HG03520 (cell line): ENCODE measurements at regions not wholly inside any gene's neighbourhood (a gene's known extent, or its start where the extent isn't known, plus 50 kb on each side); places are given as distances from the start of the nearest gene placed in this dataset.
A peak's percentile ranks its signal among the peaks of the same experiment; 100 is the strongest.

Source experiments
- ATAC-seq: cut with Tn5 transposase; IDR thresholded peaks from one replicate; pipeline ENCODE4 v1.9.1; 2021; ENCODE audit warnings: mild to moderate bottlenecking, moderate library complexity; ENCODE audit not compliant: unreplicated experiment

- ATAC-seq = no peak
Measured at GRCh38 chr7:88442413-88442812, 135.7 kb upstream of the STEAP4 start.

- peak; percentile 53 for ATAC-seq
Measured at GRCh38 chr7:88437132-88437531, 130.4 kb upstream of the STEAP4 start.

- no peak for ATAC-seq
Measured at GRCh38 chr7:88432301-88432700, 125.6 kb upstream of the STEAP4 start.

- ATAC-seq = no peak
Measured at GRCh38 chr7:88431882-88432281, 125.2 kb upstream of the STEAP4 start.

GRCh38 chr7:88429382-88429781 lies 122.7 kb upstream of the STEAP4 start:
- ATAC-seq = peak; percentile 54

GRCh38 chr7:88402529-88402928 lies 95.8 kb upstream of the STEAP4 start:
- ATAC-seq = no peak

GRCh38 chr7:88401009-88401623 lies 94.4 kb upstream of the STEAP4 start:
- peak; percentile 38 for ATAC-seq

GRCh38 chr7:88399696-88400240 lies 93.1 kb upstream of the STEAP4 start:
- no peak for ATAC-seq

- no peak for ATAC-seq
Measured at GRCh38 chr7:88399036-88399435, 92.3 kb upstream of the STEAP4 start.

- no peak for ATAC-seq
Measured at GRCh38 chr7:88398459-88398858, 91.8 kb upstream of the STEAP4 start.

GRCh38 chr7:88396948-88397322 lies 90.2 kb upstream of the STEAP4 start:
- ATAC-seq = peak; percentile 42

GRCh38 chr7:88396295-88396947 lies 89.7 kb upstream of the STEAP4 start:
- peak; percentile 77 for ATAC-seq

- ATAC-seq = no peak
Measured at GRCh38 chr7:88395715-88396114, 89.0 kb upstream of the STEAP4 start.

- ATAC-seq = no peak
Measured at GRCh38 chr7:88391247-88391646, 84.6 kb upstream of the STEAP4 start.

- ATAC-seq = no peak
Measured at GRCh38 chr7:88387368-88387767, 80.7 kb upstream of the STEAP4 start.

- ATAC-seq = no peak
Measured at GRCh38 chr7:88386665-88387156, 80.0 kb upstream of the STEAP4 start.

GRCh38 chr7:88377434-88377833 lies 70.7 kb upstream of the STEAP4 start:
- ATAC-seq = no peak

- ATAC-seq = no peak
Measured at GRCh38 chr7:88368686-88369085, 62.0 kb upstream of the STEAP4 start.

GRCh38 chr7:88366845-88367244 lies 60.2 kb upstream of the STEAP4 start:
- ATAC-seq = no peak

GRCh38 chr7:88363869-88364268 lies 57.2 kb upstream of the STEAP4 start:
- no peak for ATAC-seq

GRCh38 chr7:88363249-88363648 lies 56.6 kb upstream of the STEAP4 start:
- ATAC-seq = no peak

GRCh38 chr7:88361357-88361756 lies 54.7 kb upstream of the STEAP4 start:
- no peak for ATAC-seq
